Uterus (tissue), 2 donors: ENCODE measurements at regions not wholly inside any gene's neighbourhood (a gene's known extent, or its start where the extent isn't known, plus 50 kb on each side); places are given as distances from the start of the nearest gene placed in this dataset.

Source experiments
- CTCF ChIP-seq, 4 experiments: fragments of 200-600 bp in 2 of 4; fragments of 450-650 bp in 2 of 4; sonication (generic) in 2 of 4; IDR thresholded peaks; one replicate each; pipeline ENCODE4 v1.5.1; 2016 to 2019; ENCODE audit warnings: antibody characterized with exemption in 4 of 4, mild to moderate bottlenecking in 2 of 4, moderate library complexity in 1 of 4
- POLR2A ChIP-seq, 2 donors: fragments of 450-650 bp; IDR thresholded peaks; one replicate each; pipeline ENCODE4 v1.6.1; 2016; ENCODE audit warnings: antibody characterized with exemption in 2 of 2, mild to moderate bottlenecking in 1 of 2, moderate library complexity in 1 of 2

GRCh38 chr10:78624791-78625190 lies 444.0 kb upstream of the ZMIZ1 start:
- no peak for TF ChIP-seq CTCF (IDR thresholded peaks at IDR 0.05)
- TF ChIP-seq POLR2A (IDR thresholded peaks at IDR 0.05), result no peak
